GM12891 (cell line): ENCODE measurements at regions not wholly inside any gene's neighbourhood (a gene's known extent, or its start where the extent isn't known, plus 50 kb on each side); places are given as distances from the start of the nearest gene placed in this dataset.

Source experiments
- PAX5 ChIP-seq: IDR thresholded peaks from 2 replicates; pipeline ENCODE4 v1.6.1; 2011; ENCODE audit warnings: low read length, moderate library complexity, mild to moderate bottlenecking; ENCODE audit not compliant: insufficient read depth, severe bottlenecking
- POLR2A ChIP-seq: IDR thresholded peaks from 2 replicates; pipeline ENCODE4 v1.6.1; 2011; ENCODE audit warnings: low read depth, low read length, control low read depth
- POLR2AphosphoS5 ChIP-seq: IDR thresholded peaks from 2 replicates; pipeline ENCODE4 v1.6.1; 2011; ENCODE audit warnings: low read depth, low read length, control low read depth
- POU2F2 ChIP-seq: IDR thresholded peaks from 2 replicates; pipeline ENCODE4 v1.6.1; 2011; ENCODE audit warnings: low read depth, mild to moderate bottlenecking, control low read depth, low read length, moderate library complexity
- SPI1 ChIP-seq: IDR thresholded peaks from 2 replicates; pipeline ENCODE4 v1.6.1; 2011; ENCODE audit warnings: low read depth, low read length, control low read depth
- TAF1 ChIP-seq: IDR thresholded peaks from 2 replicates; pipeline ENCODE4 v1.6.1; 2011; ENCODE audit warnings: low read depth, low read length, control low read depth

GRCh38 chr9:103899866-103900265, 194.2 kb upstream of the SMC2 start:
- TF ChIP-seq TAF1, result no peak
- TF ChIP-seq POLR2A, result no peak
- TF ChIP-seq PAX5, result no peak
- TF ChIP-seq POLR2AphosphoS5, result no peak
- no peak for TF ChIP-seq SPI1
- no peak for TF ChIP-seq POU2F2
